ENCODE measurements at regions not wholly inside any gene's neighbourhood (a gene's known extent, or its start where the extent isn't known, plus 50 kb on each side); places are given as distances from the start of the nearest gene placed in this dataset.

- no peak for DNase-seq (ENCODE audit: low read depth in 2 of 2, low spot score in 1 of 2)
Observed at GRCh38 chr5:130731839-130732238, 433.2 kb downstream of the HINT1 start.

- DNase-seq (ENCODE audit: low read depth in 2 of 2, low spot score in 1 of 2), result no peak
Observed at GRCh38 chr5:130729541-130729940, 435.5 kb downstream of the HINT1 start.

GRCh38 chr5:130727830-130728229 lies 437.2 kb downstream of the HINT1 start:
- DNase-seq (ENCODE audit: low read depth in 2 of 2, low spot score in 1 of 2), result no peak

- DNase-seq (ENCODE audit: low read depth in 2 of 2, low spot score in 1 of 2), result no peak
Observed at GRCh38 chr5:130724658-130725057, 440.4 kb downstream of the HINT1 start.

- DNase-seq (ENCODE audit: low read depth in 2 of 2, low spot score in 1 of 2), result no peak
Observed at GRCh38 chr5:130720355-130720754, 444.7 kb downstream of the HINT1 start.

- DNase-seq (ENCODE audit: low read depth in 2 of 2, low spot score in 1 of 2), result no peak
Observed at GRCh38 chr5:130715541-130715940, 449.5 kb downstream of the HINT1 start.

- DNase-seq (ENCODE audit: low read depth in 2 of 2, low spot score in 1 of 2), result no peak
Observed at GRCh38 chr5:130714200-130714599, 450.9 kb downstream of the HINT1 start.

- no peak for DNase-seq (ENCODE audit: low read depth in 2 of 2, low spot score in 1 of 2)
Observed at GRCh38 chr5:130712324-130712723, 452.7 kb downstream of the HINT1 start.

GRCh38 chr5:130710596-130710995 lies 454.5 kb downstream of the HINT1 start:
- no peak for DNase-seq (ENCODE audit: low read depth in 2 of 2, low spot score in 1 of 2)

- no peak for DNase-seq (ENCODE audit: low read depth in 2 of 2, low spot score in 1 of 2)
Observed at GRCh38 chr5:130708754-130709153, 456.3 kb downstream of the HINT1 start.

- no peak for DNase-seq (ENCODE audit: low read depth in 2 of 2, low spot score in 1 of 2)
Observed at GRCh38 chr5:130706696-130707095, 458.4 kb downstream of the HINT1 start.

- DNase-seq (ENCODE audit: low read depth in 2 of 2, low spot score in 1 of 2), result no peak
Observed at GRCh38 chr5:130705368-130705767, 459.7 kb downstream of the HINT1 start.

- DNase-seq (ENCODE audit: low read depth in 2 of 2, low spot score in 1 of 2), result no peak
Observed at GRCh38 chr5:130693509-130693908, 471.5 kb downstream of the HINT1 start.

GRCh38 chr5:130692770-130693169 lies 472.3 kb downstream of the HINT1 start:
- no peak for DNase-seq (ENCODE audit: low read depth in 2 of 2, low spot score in 1 of 2)

GRCh38 chr5:130689831-130690230 lies 475.2 kb downstream of the HINT1 start:
- no peak for DNase-seq (ENCODE audit: low read depth in 2 of 2, low spot score in 1 of 2)

- no peak for DNase-seq (ENCODE audit: low read depth in 2 of 2, low spot score in 1 of 2)
Observed at GRCh38 chr5:130687085-130687733, 477.8 kb downstream of the HINT1 start.

- DNase-seq (ENCODE audit: low read depth in 2 of 2, low spot score in 1 of 2), result no peak
Observed at GRCh38 chr5:130678637-130679036, 486.4 kb downstream of the HINT1 start.

- DNase-seq (ENCODE audit: low read depth in 2 of 2, low spot score in 1 of 2), result no peak
Observed at GRCh38 chr5:130666462-130666861, 498.6 kb downstream of the HINT1 start.

GRCh38 chr5:130652176-130652575 lies 512.9 kb downstream of the HINT1 start:
- DNase-seq (ENCODE audit: low read depth in 2 of 2, low spot score in 1 of 2), result no peak

GRCh38 chr5:130651440-130651839 lies 513.6 kb downstream of the HINT1 start:
- no peak for DNase-seq (ENCODE audit: low read depth in 2 of 2, low spot score in 1 of 2)

- no peak for DNase-seq (ENCODE audit: low read depth in 2 of 2, low spot score in 1 of 2)
Observed at GRCh38 chr5:130643321-130643720, 521.7 kb downstream of the HINT1 start.

- DNase-seq (ENCODE audit: low read depth in 2 of 2, low spot score in 1 of 2), result no peak
Observed at GRCh38 chr5:130642461-130642860, 522.6 kb downstream of the HINT1 start.

GRCh38 chr5:130627145-130627544 lies 537.9 kb downstream of the HINT1 start:
- no peak for DNase-seq (ENCODE audit: low read depth in 2 of 2, low spot score in 1 of 2)

- DNase-seq (ENCODE audit: low read depth in 2 of 2, low spot score in 1 of 2), result no peak
Observed at GRCh38 chr5:130624805-130625204, 540.3 kb downstream of the HINT1 start.

All from stimulated activated CD8-positive, alpha-beta memory T cell treated with anti-CD3 and anti-CD28 coated beads, Interleukin-4, amount 100 ng/mL, for 1 hour (primary cell).